Duodenal mucosa (tissue), 2 donors: ENCODE measurements at regions not wholly inside any gene's neighbourhood (a gene's known extent, or its start where the extent isn't known, plus 50 kb on each side); places are given as distances from the start of the nearest gene placed in this dataset.

Experiments
- H3K27ac ChIP-seq: one replicate; pipeline ENCODE4 v1.7.0; 2013; ENCODE audit warnings: low read depth, low read length
- H3K27me3 ChIP-seq, 2 donors: one replicate each; pipeline ENCODE4 v1.7.0; 2013; ENCODE audit warnings: low read length in 2 of 2, control low read depth in 1 of 2; ENCODE audit not compliant: insufficient read depth in 2 of 2, control insufficient read depth in 1 of 2
- H3K36me3 ChIP-seq, 2 donors: one replicate each; pipeline ENCODE4 v1.7.0; 2013; ENCODE audit warnings: low read length in 2 of 2, control low read depth in 1 of 2; ENCODE audit not compliant: insufficient read depth in 2 of 2, control insufficient read depth in 1 of 2
- H3K4me1 ChIP-seq, 2 donors: one replicate each; pipeline ENCODE4 v1.7.0; 2013; ENCODE audit warnings: low read length in 2 of 2, control low read depth in 1 of 2; ENCODE audit not compliant: insufficient read depth in 2 of 2, control insufficient read depth in 1 of 2
- H3K4me3 ChIP-seq, 2 donors: one replicate each; pipeline ENCODE4 v1.7.0; 2013; ENCODE audit warnings: low read length in 2 of 2, low read depth in 1 of 2
- H3K9ac ChIP-seq, 2 donors: one replicate each; pipeline ENCODE4 v1.7.0; 2013; ENCODE audit warnings: low read length in 2 of 2, low read depth in 1 of 2
- H3K9me3 ChIP-seq, 2 donors: one replicate each; pipeline ENCODE4 v1.7.0; 2013; ENCODE audit warnings: low read length in 2 of 2, control low read depth in 1 of 2; ENCODE audit not compliant: control insufficient read depth in 1 of 2

- no peaks in the 10 kb centered on the region for H3K36me3 ChIP-seq
- no peak overlapping the region for H3K27ac ChIP-seq
Observed at GRCh38 chr3:94961423-94962100, 898.7 kb downstream of the NSUN3 start.

GRCh38 chr3:94965867-94966475 lies 903.1 kb downstream of the NSUN3 start:
- Histone ChIP-seq H3K9ac (no peak overlapping the region), H3K27me3 (no peaks in the 10 kb centered on the region), H3K4me3 (no peak overlapping the region), H3K36me3 (no peaks in the 10 kb centered on the region), H3K27ac (no peak overlapping the region), H3K4me1 (no peaks in the 10 kb centered on the region), H3K9me3 (no peaks in the 10 kb centered on the region)

More at GRCh38 chr3:94961423-94962100, 898.7 kb downstream of the NSUN3 start:
- H3K9ac ChIP-seq = no peak overlapping the region
- no peaks in the 10 kb centered on the region for H3K9me3 ChIP-seq
- no peaks in the 10 kb centered on the region for H3K27me3 ChIP-seq
- H3K4me1 ChIP-seq = no peaks in the 10 kb centered on the region
- H3K4me3 ChIP-seq = no peak overlapping the region

- Histone ChIP-seq H3K36me3 (no peaks in the 10 kb centered on the region), H3K27ac (no peak overlapping the region), H3K9ac (no peak overlapping the region), H3K4me1 (no peaks in the 10 kb centered on the region), H3K9me3 (no peaks in the 10 kb centered on the region), H3K4me3 (no peak overlapping the region), H3K27me3 (no peaks in the 10 kb centered on the region)
Observed at GRCh38 chr3:94967196-94967595, 904.3 kb downstream of the NSUN3 start.

- no peaks in the 10 kb centered on the region for H3K9me3 ChIP-seq
- H3K27ac ChIP-seq = no peak overlapping the region
Observed at GRCh38 chr3:94968519-94968918, 905.7 kb downstream of the NSUN3 start.

GRCh38 chr3:94972066-94972465 lies 909.2 kb downstream of the NSUN3 start:
- no peaks in the 10 kb centered on the region for H3K9me3 ChIP-seq
- no peak overlapping the region for H3K4me3 ChIP-seq
- H3K36me3 ChIP-seq = no peaks in the 10 kb centered on the region
- H3K27me3 ChIP-seq = no peaks in the 10 kb centered on the region
- no peak overlapping the region for H3K9ac ChIP-seq
- no peaks in the 10 kb centered on the region for H3K4me1 ChIP-seq
- H3K27ac ChIP-seq = no peak overlapping the region

More at GRCh38 chr3:94968519-94968918, 905.7 kb downstream of the NSUN3 start:
- no peaks in the 10 kb centered on the region for H3K27me3 ChIP-seq
- H3K9ac ChIP-seq = no peak overlapping the region
- no peaks in the 10 kb centered on the region for H3K4me1 ChIP-seq
- H3K4me3 ChIP-seq = no peak overlapping the region
- no peaks in the 10 kb centered on the region for H3K36me3 ChIP-seq

- no peaks in the 10 kb centered on the region for H3K4me1 ChIP-seq
- H3K4me3 ChIP-seq = no peak overlapping the region
- H3K9me3 ChIP-seq = peaks cover 0 to 2% of the 10 kb centered on the region in 2 donors
- H3K36me3 ChIP-seq = no peaks in the 10 kb centered on the region
- no peak overlapping the region for H3K9ac ChIP-seq
- no peak overlapping the region for H3K27ac ChIP-seq
- H3K27me3 ChIP-seq = no peaks in the 10 kb centered on the region
Observed at GRCh38 chr3:94978084-94978483, 915.2 kb downstream of the NSUN3 start.

GRCh38 chr3:94985778-94986177 lies 922.9 kb downstream of the NSUN3 start:
- Histone ChIP-seq H3K27me3 (no peaks in the 10 kb centered on the region), H3K27ac (no peak overlapping the region), H3K4me1 (no peaks in the 10 kb centered on the region), H3K9ac (no peak overlapping the region), H3K4me3 (no peak overlapping the region), H3K9me3 (no peaks in the 10 kb centered on the region), H3K36me3 (no peaks in the 10 kb centered on the region)

- H3K9me3 ChIP-seq = no peaks in the 10 kb centered on the region
- no peaks in the 10 kb centered on the region for H3K27me3 ChIP-seq
- no peak overlapping the region for H3K9ac ChIP-seq
- H3K4me3 ChIP-seq = no peak overlapping the region
- no peak overlapping the region for H3K27ac ChIP-seq
- no peaks in the 10 kb centered on the region for H3K4me1 ChIP-seq
- H3K36me3 ChIP-seq = no peaks in the 10 kb centered on the region
Observed at GRCh38 chr3:94990952-94991705, 928.3 kb downstream of the NSUN3 start.

- no peaks in the 10 kb centered on the region for H3K4me1 ChIP-seq
- no peaks in the 10 kb centered on the region for H3K36me3 ChIP-seq
- H3K9me3 ChIP-seq = no peaks in the 10 kb centered on the region
- no peak overlapping the region for H3K9ac ChIP-seq
- no peaks in the 10 kb centered on the region for H3K27me3 ChIP-seq
- no peak overlapping the region for H3K27ac ChIP-seq
- no peak overlapping the region for H3K4me3 ChIP-seq
Observed at GRCh38 chr3:94996743-94997142, 933.9 kb downstream of the NSUN3 start.

- H3K27me3 ChIP-seq = no peaks in the 10 kb centered on the region
- no peak overlapping the region for H3K9ac ChIP-seq
- H3K4me3 ChIP-seq = no peak overlapping the region
- no peak overlapping the region for H3K27ac ChIP-seq
- no peaks in the 10 kb centered on the region for H3K4me1 ChIP-seq
- no peaks in the 10 kb centered on the region for H3K36me3 ChIP-seq
- H3K9me3 ChIP-seq = no peaks in the 10 kb centered on the region
Observed at GRCh38 chr3:95002438-95003046, 939.7 kb downstream of the NSUN3 start.
